ENCODE measurements at regions not wholly inside any gene's neighbourhood (a gene's known extent, or its start where the extent isn't known, plus 50 kb on each side); places are given as distances from the start of the nearest gene placed in this dataset.

DNA sequence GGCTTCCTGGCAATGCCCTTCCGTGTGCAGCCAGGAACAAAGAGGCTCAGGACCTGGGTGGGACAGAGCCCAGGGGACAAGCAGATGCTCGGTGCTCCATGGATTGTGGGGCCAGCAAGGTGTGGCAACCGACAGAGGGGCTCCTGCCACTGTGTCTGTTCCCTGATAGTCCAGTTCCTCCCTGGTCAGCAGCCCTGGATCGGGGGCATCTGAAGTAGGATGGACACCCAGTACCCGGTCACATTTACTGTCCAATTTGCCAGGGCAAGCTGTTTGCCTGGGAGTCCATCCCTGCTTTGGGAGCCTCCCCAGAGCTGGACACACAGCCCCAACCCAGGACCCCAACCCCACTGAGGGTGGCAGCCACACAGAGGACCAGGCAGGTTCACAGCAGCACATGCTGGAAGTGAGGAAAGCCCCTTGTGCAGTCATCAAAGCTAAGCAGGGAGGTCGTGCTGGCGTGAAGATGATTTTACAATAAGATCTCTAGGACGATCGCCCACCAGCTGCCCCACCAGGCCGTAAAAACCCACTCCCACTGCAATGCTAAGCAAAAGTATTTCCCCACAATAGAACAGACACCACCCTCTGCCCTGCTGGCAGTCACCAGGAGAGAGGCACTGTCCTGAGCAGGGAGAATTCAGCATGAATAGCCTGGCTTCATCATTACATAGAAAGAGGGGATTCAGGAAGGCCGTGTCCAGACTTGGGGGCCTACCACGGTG, 141.7 kb downstream of the NDUFA10 start:
- H3K9me3 Mint-ChIP-seq = peaks cover 14% of the 10 kb centered on the region

DNA sequence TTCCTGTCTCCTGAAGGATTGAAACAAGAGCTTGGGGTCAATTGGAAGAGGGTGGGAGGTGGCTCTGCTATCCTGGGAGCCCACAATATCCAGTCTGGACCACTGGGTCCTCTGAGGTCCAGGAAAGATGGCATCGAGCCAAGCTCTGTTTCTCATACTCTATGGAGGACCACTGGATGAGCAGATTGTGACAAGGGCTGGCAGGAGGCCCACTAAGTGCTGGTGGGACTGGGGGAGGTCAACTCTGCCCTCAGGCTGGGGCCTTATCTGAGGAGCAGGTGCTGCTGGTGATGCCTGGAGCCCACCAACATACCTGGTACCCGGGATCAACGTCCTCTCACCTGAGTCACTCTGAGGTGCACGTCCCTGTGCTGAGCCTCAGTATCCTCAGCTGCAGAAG, 142.4 kb downstream of the NDUFA10 start:
- Histone ChIP-seq H3K27me3 (ENCODE audit: control insufficient read depth in 1 of 2, insufficient read depth in 2 of 2, low read length in 2 of 2) (no peaks in the 10 kb centered on the region), H3K4me3 (ENCODE audit: low read length) (no peak overlapping the region), H3K36me3 (ENCODE audit: insufficient read depth, low read length) (no peaks in the 10 kb centered on the region), H3K9me3 (ENCODE audit: control insufficient read depth in 1 of 2, insufficient read depth in 1 of 2, low read length in 2 of 2) (peaks cover 19 to 20% of the 10 kb centered on the region in 2 experiments), H3K27ac (ENCODE audit: low read depth in 1 of 2, low read length in 2 of 2) (no peak overlapping the region), H3K4me1 (ENCODE audit: insufficient read depth, low read length) (peaks cover 11% of the 10 kb centered on the region)
- ChIA-PET CTCF (no interaction called here), POLR2A (no interaction called here)
- Mint-ChIP-seq H3K27ac (no peak overlapping the region), H3K9me3 (peaks cover 14% of the 10 kb centered on the region), H3K4me1 (ENCODE audit: low read depth) (peaks cover 10% of the 10 kb centered on the region), H3K36me3 (ENCODE audit: low read depth) (peaks cover 8% of the 10 kb centered on the region), H3K27me3 (peaks cover 4% of the 10 kb centered on the region), H3K4me3 (no peak overlapping the region)
- ATAC-seq (ENCODE audit: poor library complexity) = no peak
- intact Hi-C loops (cut with DNase I, micrococcal nuclease) = loop anchor here (1.0 to 10.0 kb wide), 4 partner anchors 478 to 847 kb away; partner anchors contain the start of gene HDAC4 (in 1 of the 2)
- DNase-seq = no peak
- TF ChIP-seq, protein P1, sequence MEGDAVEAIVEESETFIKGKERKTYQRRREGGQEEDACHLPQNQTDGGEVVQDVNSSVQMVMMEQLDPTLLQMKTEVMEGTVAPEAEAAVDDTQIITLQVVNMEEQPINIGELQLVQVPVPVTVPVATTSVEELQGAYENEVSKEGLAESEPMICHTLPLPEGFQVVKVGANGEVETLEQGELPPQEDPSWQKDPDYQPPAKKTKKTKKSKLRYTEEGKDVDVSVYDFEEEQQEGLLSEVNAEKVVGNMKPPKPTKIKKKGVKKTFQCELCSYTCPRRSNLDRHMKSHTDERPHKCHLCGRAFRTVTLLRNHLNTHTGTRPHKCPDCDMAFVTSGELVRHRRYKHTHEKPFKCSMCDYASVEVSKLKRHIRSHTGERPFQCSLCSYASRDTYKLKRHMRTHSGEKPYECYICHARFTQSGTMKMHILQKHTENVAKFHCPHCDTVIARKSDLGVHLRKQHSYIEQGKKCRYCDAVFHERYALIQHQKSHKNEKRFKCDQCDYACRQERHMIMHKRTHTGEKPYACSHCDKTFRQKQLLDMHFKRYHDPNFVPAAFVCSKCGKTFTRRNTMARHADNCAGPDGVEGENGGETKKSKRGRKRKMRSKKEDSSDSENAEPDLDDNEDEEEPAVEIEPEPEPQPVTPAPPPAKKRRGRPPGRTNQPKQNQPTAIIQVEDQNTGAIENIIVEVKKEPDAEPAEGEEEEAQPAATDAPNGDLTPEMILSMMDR (IDR thresholded peaks at IDR 0.05) = no peak

More for the DNA sequence above, 141.7 kb downstream of the NDUFA10 start:
- H3K4me3 Mint-ChIP-seq = no peak overlapping the region
- TF ChIP-seq, protein P1 (IDR thresholded peaks at IDR 0.05) = no peak
- Histone ChIP-seq H3K27ac (ENCODE audit: low read depth in 1 of 2, low read length in 2 of 2) (no peak overlapping the region), H3K4me1 (ENCODE audit: insufficient read depth, low read length) (peaks cover 11% of the 10 kb centered on the region), H3K4me3 (ENCODE audit: low read length) (no peak overlapping the region), H3K36me3 (ENCODE audit: insufficient read depth, low read length) (no peaks in the 10 kb centered on the region), H3K27me3 (ENCODE audit: control insufficient read depth in 1 of 2, insufficient read depth in 2 of 2, low read length in 2 of 2) (no peaks in the 10 kb centered on the region), H3K9me3 (ENCODE audit: control insufficient read depth in 1 of 2, insufficient read depth in 1 of 2, low read length in 2 of 2) (peaks cover 19 to 20% of the 10 kb centered on the region in 2 experiments)
- ATAC-seq (ENCODE audit: poor library complexity) = no peak
- no peak for DNase-seq
- H3K4me1 Mint-ChIP-seq (ENCODE audit: low read depth) = peaks cover 6% of the 10 kb centered on the region
- intact Hi-C loops (cut with DNase I, micrococcal nuclease) = loop anchor here in 1 of 2 experiments (2.0 to 10.0 kb wide), 2 partner anchors 479 to 617 kb away; partner anchors contain the start of gene HDAC4
- H3K27ac Mint-ChIP-seq = no peak overlapping the region
- ChIA-PET CTCF (no interaction called here), POLR2A (no interaction called here)
- H3K36me3 Mint-ChIP-seq (ENCODE audit: low read depth) = peaks cover 8% of the 10 kb centered on the region
- peaks cover 4% of the 10 kb centered on the region for H3K27me3 Mint-ChIP-seq

DNA sequence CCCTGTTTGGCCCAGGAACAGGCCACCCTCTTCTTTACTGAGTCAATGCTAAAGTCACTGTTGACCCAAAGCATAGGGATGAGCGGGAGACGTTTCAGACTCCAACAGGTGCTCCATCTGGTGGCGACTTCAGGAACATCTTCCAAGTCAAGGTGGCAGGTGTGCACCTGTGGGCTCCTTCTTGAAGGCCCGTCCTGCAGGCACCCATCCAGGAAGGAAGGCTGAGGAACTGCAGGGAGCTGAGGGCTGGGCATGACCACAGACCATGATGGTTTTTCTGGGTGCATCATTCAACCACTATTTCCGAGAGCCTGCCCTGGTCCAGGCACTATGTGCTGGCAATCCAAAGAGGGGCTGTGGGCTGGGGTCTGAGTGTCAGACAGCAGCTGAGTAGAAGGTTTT, 142.8 kb downstream of the NDUFA10 start:
- Mint-ChIP-seq H3K27me3 (peaks cover 4% of the 10 kb centered on the region), H3K27ac (no peak overlapping the region), H3K36me3 (ENCODE audit: low read depth) (peaks cover 8% of the 10 kb centered on the region), H3K9me3 (peaks cover 14% of the 10 kb centered on the region), H3K4me1 (ENCODE audit: low read depth) (peaks cover 10% of the 10 kb centered on the region), H3K4me3 (no peak overlapping the region)
- CTCF ChIA-PET = no interaction called here
- intact Hi-C loops (cut with DNase I, micrococcal nuclease) = loop anchor here (1.0 to 10.0 kb wide), 4 partner anchors 478 to 847 kb away; partner anchors contain the start of gene HDAC4 (in 1 of the 2)
- Histone ChIP-seq H3K27me3 (ENCODE audit: control insufficient read depth in 1 of 2, insufficient read depth in 2 of 2, low read length in 2 of 2) (no peaks in the 10 kb centered on the region), H3K27ac (ENCODE audit: low read depth in 1 of 2, low read length in 2 of 2) (no peak overlapping the region), H3K4me3 (ENCODE audit: low read length) (no peak overlapping the region), H3K36me3 (ENCODE audit: insufficient read depth, low read length) (no peaks in the 10 kb centered on the region), H3K9me3 (ENCODE audit: control insufficient read depth in 1 of 2, insufficient read depth in 1 of 2, low read length in 2 of 2) (peaks cover 19 to 20% of the 10 kb centered on the region in 2 experiments), H3K4me1 (ENCODE audit: insufficient read depth, low read length) (peaks cover 11% of the 10 kb centered on the region)
- ATAC-seq (ENCODE audit: poor library complexity) = peak; percentile 72
- POLR2A ChIA-PET = no interaction called here
- DNase-seq = peak; percentile 33 to 76 (median 58)
- TF ChIP-seq, protein P1 (IDR thresholded peaks at IDR 0.05) = peak; percentile 72
